HCT116 (cell line): ENCODE measurements at regions not wholly inside any gene's neighbourhood (a gene's known extent, or its start where the extent isn't known, plus 50 kb on each side); places are given as distances from the start of the nearest gene placed in this dataset.

Source experiments
- ATAC-seq: fragments of 200-7000 bp; cut with Tn5 transposase; 2 replicates; pipeline ENCODE4 v1.9.1; 2020; ENCODE audit warnings: mild to moderate bottlenecking, moderate library complexity
- BruUV-seq: library from RNA; stranded (reverse); fragments of 400-500 nt; replicated peaks from 2 replicates; lab custom pipeline; 2021; lab: Mats Ljungman, UMichigan
- CTCF ChIA-PET: fragments of 300-600 bp; sonication (Branson Sonifier 250); formaldehyde crosslinking; loops from one replicate; lab custom pipeline; 2021; ENCODE audit warnings: antibody characterized with exemption; lab: Charles Lee
- POLR2A ChIA-PET: fragments of 300-600, 350-600 bp; sonication (Branson Sonifier 250); formaldehyde crosslinking; loops from one replicate; lab custom pipeline; 2021; ENCODE audit warnings: antibody characterized with exemption; lab: Charles Lee
- RAD21 ChIA-PET, 2 experiments: fragments of 300-600 bp; sonication (Branson Sonifier 250); formaldehyde crosslinking; loops; one replicate each; lab custom pipeline; 2023; ENCODE audit warnings: low total read pairs in 2 of 2; ENCODE audit not compliant: uncharacterized antibody in 2 of 2, unreplicated experiment in 2 of 2, low non-redundant PET in 1 of 2; lab: Charles Lee
- DNase-seq: peaks from one replicate; pipeline ENCODE4 v3.0.0-alpha.2; 2010; ENCODE audit warnings: low read depth, low spot score
- H2AFZ ChIP-seq: fragments of 200-600 bp; shearing (Covaris generic), sonication (generic); 2 replicates; pipeline ENCODE4 v1.6.1; 2017; ENCODE audit warnings: low read depth, mixed run types, mixed read lengths, antibody characterized with exemption, low read length; ENCODE audit not compliant: poor library complexity, severe bottlenecking
- H3K27ac ChIP-seq: 2 replicates; pipeline ENCODE4 v1.5.1; 2012; ENCODE audit warnings: low read depth, low read length
- H3K27me3 ChIP-seq: fragments of 200-600 bp; sonication (generic); 2 replicates; pipeline ENCODE4 v1.6.1; 2016; ENCODE audit warnings: mixed run types, low read length, mixed read lengths; ENCODE audit not compliant: insufficient read depth
- H3K36me3 ChIP-seq, 2 experiments: fragments of 200-500 bp in 1 of 2; fragments of 200-600 bp in 1 of 2; sonication (Bioruptor generic) in 1 of 2; sonication (generic) in 1 of 2; 2 replicates each; pipeline versions ENCODE4 v1.5.1 to v1.6.1; 2014 to 2016; ENCODE audit warnings: low read length in 2 of 2, inconsistent platforms in 1 of 2, mixed read lengths in 1 of 2, mixed run types in 1 of 2; ENCODE audit not compliant: insufficient read depth in 2 of 2, control insufficient read depth in 1 of 2
- H3K4me1 ChIP-seq, 2 experiments: fragments of 200-600 bp in 1 of 2; sonication (generic) in 1 of 2; 2 replicates each; pipeline versions ENCODE4 v1.5.1 to v1.6.1; 2012 to 2017; ENCODE audit warnings: low read length in 2 of 2, inconsistent platforms in 1 of 2, mild to moderate bottlenecking in 1 of 2, mixed read lengths in 1 of 2, mixed run types in 1 of 2, moderate library complexity in 1 of 2; ENCODE audit not compliant: insufficient read depth in 2 of 2, control insufficient read depth in 1 of 2
- H3K4me2 ChIP-seq: fragments of 200-600 bp; sonication (generic); 2 replicates; pipeline ENCODE4 v1.6.1; 2017; ENCODE audit warnings: mixed run types, low read length, mixed read lengths
- H3K4me3 ChIP-seq, 2 experiments: fragments of 200-600 bp in 1 of 2; sonication (generic) in 1 of 2; replicated peaks in 1 of 2; 2 replicates each; pipeline ENCODE4 v1.5.1; 2011 to 2016; ENCODE audit warnings: low read length in 2 of 2, control low read depth in 1 of 2, low read depth in 1 of 2, mild to moderate bottlenecking in 1 of 2, mixed read lengths in 1 of 2, mixed run types in 1 of 2
- H3K79me2 ChIP-seq: fragments of 200-600 bp; sonication (generic); 2 replicates; pipeline ENCODE4 v1.6.1; 2017; ENCODE audit warnings: mild to moderate bottlenecking, mixed run types, low read length, moderate library complexity, mixed read lengths; ENCODE audit not compliant: insufficient read depth
- H3K9ac ChIP-seq: fragments of 200-600 bp; sonication (generic); 2 replicates; pipeline ENCODE4 v1.6.1; 2016; ENCODE audit warnings: low read length, mixed read lengths
- H3K9me2 ChIP-seq: fragments of 200-600 bp; sonication (generic), shearing (Covaris generic); 2 replicates; pipeline ENCODE4 v1.6.1; 2017; ENCODE audit warnings: mixed run types, mild to moderate bottlenecking, moderate library complexity; ENCODE audit not compliant: insufficient read depth
- H3K9me3 ChIP-seq, 2 experiments: fragments of 200-500 bp in 1 of 2; fragments of 200-600 bp in 1 of 2; sonication (Bioruptor generic) in 1 of 2; sonication (generic) in 1 of 2; 2 replicates each; pipeline ENCODE4 v1.6.1; 2014 to 2017; ENCODE audit warnings: low read length in 2 of 2, mixed read lengths in 2 of 2, inconsistent platforms in 1 of 2, low read depth in 1 of 2, mild to moderate bottlenecking in 1 of 2, mixed run types in 1 of 2, moderate library complexity in 1 of 2; ENCODE audit not compliant: control insufficient read depth in 1 of 2, insufficient read depth in 1 of 2
- H4K20me1 ChIP-seq: fragments of 200-600 bp; sonication (generic), shearing (Covaris generic); 2 replicates; pipeline ENCODE4 v1.6.1; 2017; ENCODE audit warnings: mixed run types, mild to moderate bottlenecking, moderate library complexity; ENCODE audit not compliant: insufficient read depth
- CBX3 ChIP-seq: IDR thresholded peaks from 2 replicates; pipeline ENCODE4 v1.6.1; 2012; ENCODE audit warnings: low read depth
- CTCF ChIP-seq, 3 experiments: fragments of 200-600 bp in 1 of 3; sonication (generic) in 1 of 3; IDR thresholded peaks in 2 of 3; conservative IDR thresholded peaks in 1 of 3; 2 replicates each; pipeline ENCODE4 v1.5.1; 2012 to 2017; ENCODE audit warnings: low read depth in 2 of 3, low read length in 2 of 3, antibody characterized with exemption in 1 of 3, borderline replicate concordance in 1 of 3, control low read depth in 1 of 3, mild to moderate bottlenecking in 1 of 3, mixed read lengths in 1 of 3, mixed run types in 1 of 3, moderate library complexity in 1 of 3; ENCODE audit not compliant: insufficient read depth in 1 of 3
- EGR1 ChIP-seq: IDR thresholded peaks from 2 replicates; pipeline ENCODE4 v1.6.1; 2012; ENCODE audit warnings: low read depth
- ELF1 ChIP-seq: IDR thresholded peaks from 2 replicates; pipeline ENCODE4 v1.6.1; 2012; ENCODE audit warnings: low read depth, borderline replicate concordance
- EZH2 ChIP-seq: fragments of 200-600 bp; sonication (generic); IDR thresholded peaks from 2 replicates; pipeline ENCODE4 v1.6.1; 2017; ENCODE audit warnings: antibody characterized with exemption, mixed run types
- MAX ChIP-seq: IDR thresholded peaks from 2 replicates; pipeline ENCODE4 v1.6.1; 2012
- POLR2A ChIP-seq: IDR thresholded peaks from 2 replicates; pipeline ENCODE4 v1.7.0; 2011; ENCODE audit warnings: borderline replicate concordance; ENCODE audit not compliant: insufficient read depth, insufficient read length; ENCODE audit errors: extremely low read depth
- RAD21 ChIP-seq: IDR thresholded peaks from 2 replicates; pipeline ENCODE4 v1.6.1; 2012; ENCODE audit warnings: low read depth, mild to moderate bottlenecking
- SP1 ChIP-seq: IDR thresholded peaks from 2 replicates; pipeline ENCODE4 v1.6.1; 2012; ENCODE audit warnings: low read depth
- ZBTB33 ChIP-seq: IDR thresholded peaks from 2 replicates; pipeline ENCODE4 v1.6.1; 2011; ENCODE audit warnings: mild to moderate bottlenecking, low read length, moderate library complexity; ENCODE audit not compliant: insufficient replicate concordance; ENCODE audit errors: extremely low read depth
- ZFX ChIP-seq: fragments of 450-650 bp; IDR thresholded peaks from 2 replicates; pipeline ENCODE4 v1.6.1; 2017
- intact Hi-C: fragments of 100-400 bp; cut with micrococcal nuclease; formaldehyde crosslinking; loops from 2 replicates; pipeline ENCODE4 v1.10.0; 2022

GRCh38 chr9:81317939-81318338, 371.4 kb downstream of the TLE1 start:
- no peak overlapping the region for H2AFZ ChIP-seq

More at GRCh38 chr9:81317939-81318338, 371.4 kb downstream of the TLE1 start:
- Histone ChIP-seq H3K27ac (no peak overlapping the region), H3K4me3 (no peak overlapping the region), H3K4me2 (no peak overlapping the region)
- no peak for ATAC-seq
- TF ChIP-seq RAD21 (no peak), CBX3 (no peak), EZH2 (no peak), SP1 (no peak), MAX (no peak), ZFX (no peak), POLR2A (no peak), ZBTB33 (no peak), EGR1 (no peak), CTCF (IDR thresholded peaks at IDR 0.05 in 2 of 3, conservative IDR thresholded peaks at IDR 0.05 in 1 of 3; ENCODE audit: borderline replicate concordance in 1 of 3, insufficient read depth in 1 of 3, low read depth in 2 of 3, low read length in 2 of 3) (no peak), ELF1 (no peak)
- TF ChIP-seq, all 23 proteins: peak for 0
- no peaks in the 10 kb centered on the region; a peak in 1 of 4 replicates for H3K9me3 ChIP-seq
- POLR2A ChIA-PET: no interaction called here
- RAD21 ChIA-PET: no interaction called here
- H3K9ac ChIP-seq: no peak overlapping the region
- H3K79me2 ChIP-seq: no peaks in the 10 kb centered on the region
- no peaks in the 10 kb centered on the region for H3K9me2 ChIP-seq
- H4K20me1 ChIP-seq: no peaks in the 10 kb centered on the region
- no peaks in the 10 kb centered on the region for H3K27me3 ChIP-seq
- no TSS peak for BruUV-seq
- no peak for DNase-seq
- H3K36me3 ChIP-seq: no peaks in the 10 kb centered on the region
- CTCF ChIA-PET: no interaction called here
- H3K4me1 ChIP-seq: no peaks in the 10 kb centered on the region
- intact Hi-C loops: no loop called here
